GM19238 (cell line): ENCODE measurements at regions not wholly inside any gene's neighbourhood (a gene's known extent, or its start where the extent isn't known, plus 50 kb on each side); places are given as distances from the start of the nearest gene placed in this dataset.
"Not testable (repeated sequence)": the region's sequence is repeated elsewhere in the genome, so short reads cannot be mapped to it uniquely, and the experiment has no call there.

Experiments
- DNase-seq: peaks from one replicate; pipeline ENCODE4 v3.0.0; 2011; ENCODE audit warnings: low spot score; ENCODE audit not compliant: insufficient read length

- no peak for DNase-seq
Measured at GRCh38 chr13:84810781-84811180, 928.5 kb upstream of the SLITRK1 start.

- no peak for DNase-seq
Measured at GRCh38 chr13:84802073-84802472, 919.8 kb upstream of the SLITRK1 start.

- no peak for DNase-seq
Measured at GRCh38 chr13:84784443-84785153, 902.3 kb upstream of the SLITRK1 start.

GRCh38 chr13:84777316-84777715 lies 895.0 kb upstream of the SLITRK1 start:
- no peak for DNase-seq

DNA sequence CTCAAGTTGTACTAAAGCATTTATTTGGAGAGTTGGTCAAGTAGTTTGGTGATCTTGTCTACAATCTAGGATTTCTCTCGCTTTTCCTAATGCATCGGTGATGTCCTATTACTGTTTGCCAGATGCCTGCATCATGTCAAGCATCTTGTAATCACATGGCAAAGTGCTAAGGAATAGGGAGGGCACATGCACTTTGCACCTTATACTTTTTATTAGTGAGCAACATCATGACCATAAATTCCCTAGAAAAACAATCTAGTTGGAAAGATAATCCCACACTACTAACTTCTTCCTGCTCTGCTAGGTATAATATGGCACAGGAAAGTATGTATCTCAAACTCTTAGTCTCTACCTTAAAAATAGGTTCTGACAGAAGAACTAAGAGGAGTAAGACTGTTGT lies 894.3 kb upstream of the SLITRK1 start:
- DNase-seq = no peak

DNA sequence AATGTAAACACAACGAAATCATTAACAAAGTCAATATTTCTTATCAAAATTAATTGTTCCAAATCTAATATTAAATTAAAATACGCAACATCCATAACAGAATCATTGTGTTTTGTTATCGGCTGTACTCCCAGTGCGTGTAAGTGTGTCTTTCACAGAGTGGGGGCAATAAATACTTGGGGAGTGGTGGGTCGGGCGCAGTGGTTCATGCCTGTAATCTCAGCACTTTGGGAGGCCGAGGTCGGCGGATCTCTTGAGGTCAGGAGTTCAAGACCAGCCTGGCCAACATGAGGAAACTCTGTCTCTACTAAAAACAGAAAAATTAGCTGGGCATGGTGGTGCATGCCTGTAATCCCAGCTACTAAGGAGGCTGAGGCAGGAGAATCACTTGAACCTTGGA lies 893.6 kb upstream of the SLITRK1 start:
- DNase-seq = not testable (repeated sequence)

- DNase-seq = no peak
Measured at GRCh38 chr13:84774111-84774510, 891.8 kb upstream of the SLITRK1 start.

GRCh38 chr13:84760956-84761355 lies 878.7 kb upstream of the SLITRK1 start:
- no peak for DNase-seq

- no peak for DNase-seq
Measured at GRCh38 chr13:84749126-84749525, 866.9 kb upstream of the SLITRK1 start.

GRCh38 chr13:84745051-84745551 lies 862.8 kb upstream of the SLITRK1 start:
- no peak for DNase-seq

DNA sequence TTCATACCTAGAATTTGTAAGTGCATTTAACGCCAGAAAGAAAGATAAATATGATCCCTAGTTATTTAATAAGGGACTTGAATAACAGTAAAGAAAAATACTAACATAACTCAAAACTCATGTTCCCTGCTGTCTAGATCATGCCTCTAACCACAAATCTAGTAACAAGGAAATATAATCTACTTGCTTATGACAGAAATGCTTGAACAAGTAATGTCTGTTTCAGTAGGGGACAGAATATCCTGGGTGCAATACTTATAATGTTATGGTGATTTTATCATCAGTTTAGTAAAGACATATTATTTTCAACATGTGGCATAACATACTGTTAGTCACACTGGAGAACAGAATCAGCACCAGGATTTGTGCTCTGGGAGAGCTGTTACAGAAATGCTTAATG lies 861.9 kb upstream of the SLITRK1 start:
- no peak for DNase-seq

DNA sequence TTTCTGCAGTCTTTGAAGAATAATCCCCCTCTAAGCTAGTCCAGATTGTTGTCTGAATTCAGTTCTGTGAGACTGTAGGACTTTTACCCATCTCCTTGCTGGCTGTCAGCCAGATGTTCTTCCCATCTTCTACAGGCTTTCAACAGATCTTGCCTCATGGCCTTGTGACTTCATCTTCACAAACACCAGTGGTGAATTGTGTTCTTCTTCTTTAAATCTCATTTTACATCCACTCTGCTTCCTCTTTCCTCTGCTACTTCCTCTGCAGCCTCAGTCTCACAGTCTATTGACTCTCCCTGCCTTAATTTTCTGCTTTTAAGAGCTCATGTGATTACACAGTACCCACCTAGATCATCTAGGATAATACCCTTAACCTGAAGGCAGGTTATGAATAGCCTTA lies 859.0 kb upstream of the SLITRK1 start:
- DNase-seq = no peak

DNA sequence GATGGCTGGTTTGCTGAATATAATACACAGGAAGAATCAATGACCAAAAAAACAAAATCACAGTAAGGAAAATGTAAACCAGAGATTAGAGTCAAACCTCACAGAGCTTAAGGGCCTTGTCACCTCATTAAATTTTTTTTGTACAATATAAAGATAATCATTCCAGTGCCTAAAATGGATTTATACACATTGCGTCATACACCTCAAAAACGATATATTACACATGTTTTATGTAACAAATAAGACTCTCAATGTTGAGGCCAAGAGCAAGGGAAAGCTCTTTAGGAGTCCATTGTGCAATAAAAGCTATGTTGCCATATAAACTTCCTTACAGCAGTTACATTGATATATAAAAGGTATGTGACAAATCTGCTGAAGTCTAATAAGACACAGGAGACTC lies 856.7 kb upstream of the SLITRK1 start:
- DNase-seq = no peak

DNA sequence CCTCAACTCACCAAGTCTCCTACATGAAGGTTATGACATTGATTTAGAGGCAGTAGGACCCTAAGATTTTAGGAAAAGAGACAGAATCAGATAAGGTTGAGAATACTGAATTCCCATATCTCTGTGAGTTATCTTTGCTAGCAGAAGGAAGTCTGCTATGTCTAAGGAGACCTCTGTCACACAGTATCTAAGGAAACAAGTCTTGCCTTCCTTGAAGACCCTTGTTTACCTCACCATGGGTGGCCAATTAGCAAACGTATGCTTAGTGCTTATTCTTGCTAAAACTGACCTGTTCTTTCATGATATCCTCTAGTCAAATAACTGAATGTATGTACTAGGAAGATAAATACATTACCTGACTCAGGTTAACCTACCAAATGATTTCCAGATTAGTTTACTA lies 855.4 kb upstream of the SLITRK1 start:
- DNase-seq = no peak

GRCh38 chr13:84730376-84730775 lies 848.1 kb upstream of the SLITRK1 start:
- no peak for DNase-seq

DNA sequence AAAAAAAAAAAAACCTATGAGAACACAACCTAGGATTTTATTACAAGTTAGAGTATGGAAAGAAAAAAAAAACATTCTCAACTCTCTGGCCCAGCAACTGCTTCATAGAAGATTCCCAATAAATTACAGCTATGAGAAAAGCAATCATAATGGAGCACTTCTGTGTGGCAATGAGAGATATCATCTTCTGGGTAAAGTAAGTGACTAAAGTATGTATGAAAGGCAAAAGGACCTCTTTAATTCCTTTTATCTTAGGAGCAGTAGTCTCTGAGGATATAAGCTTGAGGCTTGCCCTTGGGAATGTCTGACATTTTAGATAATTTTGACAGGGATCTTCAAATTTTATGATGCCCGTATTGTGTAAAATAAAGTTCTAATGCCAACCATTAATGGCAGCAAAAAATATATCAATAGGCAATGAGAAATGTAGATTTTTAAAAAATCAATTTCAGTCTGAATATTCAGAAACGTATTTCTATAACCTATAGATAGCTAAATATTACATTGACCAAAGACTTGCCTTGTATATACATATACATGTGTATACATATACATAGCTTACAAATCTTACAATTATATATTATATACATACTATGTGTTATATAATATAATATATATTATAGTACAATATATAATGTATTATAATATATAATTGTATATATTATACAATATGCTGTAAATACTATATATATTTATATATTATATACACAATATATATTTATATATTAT lies 823.9 kb upstream of the SLITRK1 start:
- DNase-seq = no peak

- no peak for DNase-seq
Measured at GRCh38 chr13:84702174-84702573, 819.9 kb upstream of the SLITRK1 start.

DNA sequence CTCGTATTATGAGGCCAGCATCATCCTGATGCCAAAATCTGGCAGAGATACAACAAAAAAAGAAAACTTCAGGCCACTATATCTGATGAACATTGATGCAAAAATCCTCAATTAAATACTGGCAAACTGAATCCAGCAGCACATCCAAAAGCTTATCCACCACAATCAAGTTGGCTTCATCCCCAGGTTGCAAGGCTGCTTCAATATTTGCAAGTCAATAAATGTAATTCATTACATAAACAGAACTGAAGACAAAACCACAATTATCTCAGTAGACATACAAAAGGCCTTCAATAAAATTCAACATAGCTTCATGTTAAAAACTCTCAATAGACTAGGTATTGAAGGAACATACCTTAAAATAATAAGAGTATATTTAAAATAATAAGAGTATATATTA lies 815.3 kb upstream of the SLITRK1 start:
- not testable (repeated sequence) for DNase-seq

DNA sequence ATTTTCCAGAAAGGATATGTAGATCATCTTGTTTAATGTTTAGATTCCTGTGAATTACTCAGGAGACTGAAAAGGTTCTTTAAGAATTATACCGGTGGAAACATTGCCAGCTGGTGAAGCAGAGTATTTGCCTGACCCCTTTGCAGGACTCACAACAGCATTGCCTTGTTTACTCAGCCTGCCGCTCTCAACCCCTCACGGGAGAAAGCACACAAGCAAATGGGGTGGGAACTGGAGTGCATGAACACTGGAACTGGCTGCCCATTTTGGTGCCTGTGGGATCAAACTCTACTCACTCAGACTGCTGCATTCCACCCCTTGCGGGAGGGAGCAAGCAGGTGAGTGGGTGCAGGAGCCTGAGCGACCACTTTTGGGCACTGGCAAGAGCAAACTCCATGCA lies 804.7 kb upstream of the SLITRK1 start:
- DNase-seq = no peak

DNA sequence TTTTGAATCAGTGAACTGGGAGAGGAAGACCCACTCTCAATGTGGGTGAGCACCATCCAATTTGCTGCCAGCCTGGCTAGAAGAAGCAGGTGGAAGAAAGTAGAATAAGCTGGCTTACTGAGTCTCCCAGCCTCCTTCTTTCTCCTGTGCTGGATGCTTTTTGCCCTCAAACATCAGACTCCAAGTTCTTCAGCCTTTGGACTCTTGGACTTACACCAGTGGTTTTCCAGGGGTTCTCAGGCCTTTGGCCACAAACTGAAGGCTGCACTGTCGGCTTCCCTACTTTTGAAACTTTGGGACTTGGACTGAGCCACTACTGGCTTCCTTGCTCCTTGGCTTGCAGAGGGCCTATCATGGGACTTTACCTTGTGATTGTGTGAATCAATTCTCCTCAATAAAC lies 804.2 kb upstream of the SLITRK1 start:
- DNase-seq = no peak

- no peak for DNase-seq
Measured at GRCh38 chr13:84684804-84685203, 802.5 kb upstream of the SLITRK1 start.

GRCh38 chr13:84684048-84684662 lies 801.9 kb upstream of the SLITRK1 start:
- no peak for DNase-seq
